ENCODE measurements at regions not wholly inside any gene's neighbourhood (a gene's known extent, or its start where the extent isn't known, plus 50 kb on each side); places are given as distances from the start of the nearest gene placed in this dataset.

DNA sequence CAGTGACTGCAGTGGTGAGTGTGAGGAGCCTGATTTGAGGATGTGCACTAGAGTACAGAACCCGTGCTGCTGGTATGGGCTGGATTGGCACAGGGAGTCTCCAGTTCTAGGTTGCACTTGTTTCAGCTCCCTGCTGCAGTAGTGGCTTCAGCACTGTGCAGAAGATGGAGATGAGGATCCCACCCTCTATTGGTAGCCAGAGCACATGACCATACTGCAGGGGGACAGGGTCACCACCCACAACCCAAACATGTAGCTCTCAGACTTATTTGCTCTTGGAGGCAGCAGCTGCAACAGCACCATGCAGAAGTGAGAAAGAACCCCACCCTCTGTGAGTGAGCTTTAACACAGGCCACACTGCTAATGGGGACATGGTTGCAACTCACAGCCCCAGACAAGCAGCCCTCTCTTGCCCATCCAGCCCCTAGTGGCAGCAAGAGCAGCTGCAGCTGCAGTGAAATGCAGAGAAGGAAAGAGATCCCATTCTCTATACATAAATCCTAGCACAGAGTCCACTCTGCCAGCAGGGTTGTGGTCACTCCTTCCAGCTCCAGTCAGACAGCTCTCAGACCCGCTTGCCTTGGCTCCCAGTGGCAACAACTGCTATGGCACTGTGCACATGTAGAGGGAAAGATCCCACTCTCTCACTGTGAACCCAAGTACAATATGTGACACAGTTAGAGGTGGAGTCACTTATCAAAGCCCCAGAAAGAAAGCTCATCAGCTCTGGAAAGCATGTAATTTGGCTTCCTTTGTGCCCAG, 51.4 kb upstream of the SCIN start:
- TF ChIP-seq POLR2A (IDR thresholded peaks at IDR 0.05), result no peak
- no peak for TF ChIP-seq CTCF (IDR thresholded peaks at IDR 0.05)
- no peak for TF ChIP-seq EP300 (IDR thresholded peaks at IDR 0.05)

Data from tibial nerve (tissue), 4 donors.